Caco-2 (cell line): ENCODE measurements at regions not wholly inside any gene's neighbourhood (a gene's known extent, or its start where the extent isn't known, plus 50 kb on each side); places are given as distances from the start of the nearest gene placed in this dataset.

ENCODE experiments used
- BruUV-seq: library from RNA; stranded (reverse); fragments of 400-500 nt; replicated peaks from 2 replicates; lab custom pipeline; 2021; lab: Mats Ljungman, UMichigan
- CTCF ChIA-PET: fragments of 300-600 bp; sonication (Branson Sonifier 250); formaldehyde crosslinking; loops from one replicate; lab custom pipeline; 2022; ENCODE audit warnings: antibody characterized with exemption; lab: Charles Lee
- POLR2A ChIA-PET: fragments of 300-600 bp; sonication (Branson Sonifier 250); formaldehyde crosslinking; loops from one replicate; lab custom pipeline; 2022; ENCODE audit warnings: antibody characterized with exemption; lab: Charles Lee
- DNase-seq, 2 experiments: peaks; one replicate each; pipeline versions ENCODE4 v3.0.0 to v3.0.0-alpha.2; 2020 to 2022
- H3K27me3 ChIP-seq: replicated peaks from 2 replicates; pipeline ENCODE4 v1.6.0; 2011; ENCODE audit warnings: low read length; ENCODE audit not compliant: control insufficient read depth, insufficient read depth
- H3K36me3 ChIP-seq: 2 replicates; pipeline ENCODE4 v1.5.1; 2011; ENCODE audit warnings: low read length; ENCODE audit not compliant: control insufficient read depth, insufficient read depth
- H3K4me1 ChIP-seq: fragments of 250-450 bp; sonication (Bioruptor Pico); 2 replicates; pipeline ENCODE4 v1.5.1; 2020; ENCODE audit warnings: mild to moderate bottlenecking
- H3K4me3 ChIP-seq: 2 replicates; pipeline ENCODE4 v1.5.1; 2011; ENCODE audit warnings: low read depth, mild to moderate bottlenecking, control low read depth, low read length
- H3K9me3 ChIP-seq: fragments of 250-450 bp; sonication (Bioruptor Pico); 2 replicates; pipeline ENCODE4 v1.5.1; 2020; ENCODE audit warnings: mild to moderate bottlenecking, moderate library complexity
- H3K27ac Mint-ChIP-seq: one replicate; pipeline ENCODE4 v1.8.0; 2022; ENCODE audit warnings: mixed read lengths; ENCODE audit not compliant: unreplicated experiment
- H3K27me3 Mint-ChIP-seq: one replicate; pipeline ENCODE4 v1.8.0; 2022; ENCODE audit warnings: mixed read lengths; ENCODE audit not compliant: insufficient read depth, unreplicated experiment
- H3K36me3 Mint-ChIP-seq: one replicate; pipeline ENCODE4 v1.8.0; 2022; ENCODE audit warnings: mild to moderate bottlenecking, mixed read lengths; ENCODE audit not compliant: insufficient read depth, unreplicated experiment
- H3K4me1 Mint-ChIP-seq: one replicate; pipeline ENCODE4 v1.8.0; 2022; ENCODE audit warnings: low read depth, mixed read lengths; ENCODE audit not compliant: unreplicated experiment
- H3K4me3 Mint-ChIP-seq: one replicate; pipeline ENCODE4 v1.8.0; 2022; ENCODE audit warnings: mild to moderate bottlenecking, moderate library complexity, mixed read lengths; ENCODE audit not compliant: unreplicated experiment
- H3K9me3 Mint-ChIP-seq: one replicate; pipeline ENCODE4 v1.8.0; 2022; ENCODE audit warnings: mixed read lengths; ENCODE audit not compliant: unreplicated experiment
- intact Hi-C: fragments of 100-400 bp; cut with micrococcal nuclease; formaldehyde crosslinking; loops from one replicate; pipeline ENCODE4 v1.10.0; 2022; ENCODE audit not compliant: unreplicated experiment
- TF ChIP-seq, protein P1 (sequence below), 2 experiments: fragments of 200-600 bp in 1 of 2; IDR thresholded peaks; 1 replicate in 1 of 2; 2 replicates in 1 of 2; pipeline versions ENCODE4 v1.5.1 to v1.8.0; 2011 to 2022; ENCODE audit warnings: antibody characterized with exemption in 1 of 2, control low read depth in 1 of 2, inconsistent platforms in 1 of 2, low read depth in 1 of 2, low read length in 1 of 2, mild to moderate bottlenecking in 1 of 2, moderate library complexity in 1 of 2; ENCODE audit not compliant: insufficient read depth in 1 of 2, severe bottlenecking in 1 of 2, unreplicated experiment in 1 of 2

DNA sequence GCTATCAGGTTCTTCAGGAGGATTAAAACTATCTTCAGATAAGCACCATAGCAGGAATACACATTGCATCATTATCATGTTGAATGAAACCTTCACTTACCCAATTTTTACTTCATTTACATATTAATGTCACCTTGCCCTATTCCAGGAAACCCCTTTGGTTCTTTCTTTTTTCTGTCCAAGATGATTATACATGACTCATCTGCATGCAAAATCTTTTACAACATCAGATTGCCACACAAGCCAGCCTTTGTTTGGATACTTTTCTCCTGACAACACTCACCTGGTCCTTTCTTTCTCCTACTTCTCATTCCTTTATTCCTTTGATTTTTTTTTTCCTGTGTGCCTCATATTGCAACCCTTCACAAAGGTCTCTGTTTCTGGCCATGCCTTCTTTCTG lies 200.5 kb upstream of the POU3F2 start:
- CTCF ChIA-PET = no interaction called here
- Histone ChIP-seq H3K4me1 (no peaks in the 10 kb centered on the region), H3K27me3 (no peaks in the 10 kb centered on the region), H3K9me3 (no peaks in the 10 kb centered on the region), H3K4me3 (no peak overlapping the region), H3K36me3 (no peaks in the 10 kb centered on the region)
- TF ChIP-seq, protein P1, sequence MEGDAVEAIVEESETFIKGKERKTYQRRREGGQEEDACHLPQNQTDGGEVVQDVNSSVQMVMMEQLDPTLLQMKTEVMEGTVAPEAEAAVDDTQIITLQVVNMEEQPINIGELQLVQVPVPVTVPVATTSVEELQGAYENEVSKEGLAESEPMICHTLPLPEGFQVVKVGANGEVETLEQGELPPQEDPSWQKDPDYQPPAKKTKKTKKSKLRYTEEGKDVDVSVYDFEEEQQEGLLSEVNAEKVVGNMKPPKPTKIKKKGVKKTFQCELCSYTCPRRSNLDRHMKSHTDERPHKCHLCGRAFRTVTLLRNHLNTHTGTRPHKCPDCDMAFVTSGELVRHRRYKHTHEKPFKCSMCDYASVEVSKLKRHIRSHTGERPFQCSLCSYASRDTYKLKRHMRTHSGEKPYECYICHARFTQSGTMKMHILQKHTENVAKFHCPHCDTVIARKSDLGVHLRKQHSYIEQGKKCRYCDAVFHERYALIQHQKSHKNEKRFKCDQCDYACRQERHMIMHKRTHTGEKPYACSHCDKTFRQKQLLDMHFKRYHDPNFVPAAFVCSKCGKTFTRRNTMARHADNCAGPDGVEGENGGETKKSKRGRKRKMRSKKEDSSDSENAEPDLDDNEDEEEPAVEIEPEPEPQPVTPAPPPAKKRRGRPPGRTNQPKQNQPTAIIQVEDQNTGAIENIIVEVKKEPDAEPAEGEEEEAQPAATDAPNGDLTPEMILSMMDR (IDR thresholded peaks at IDR 0.05; ENCODE audit: insufficient read depth in 1 of 2, low read depth in 1 of 2, low read length in 1 of 2, severe bottlenecking in 1 of 2, unreplicated experiment in 1 of 2) = no peak
- intact Hi-C loops = no loop called here
- no peak overlapping the region for H3K4me3 Mint-ChIP-seq
- peaks cover 11% of the 10 kb centered on the region for H3K27me3 Mint-ChIP-seq
- H3K36me3 Mint-ChIP-seq = no peaks in the 10 kb centered on the region
- BruUV-seq = no TSS peak
- H3K4me1 Mint-ChIP-seq = no peaks in the 10 kb centered on the region
- H3K27ac Mint-ChIP-seq = no peak overlapping the region
- POLR2A ChIA-PET = no interaction called here
- no peaks in the 10 kb centered on the region for H3K9me3 Mint-ChIP-seq
- DNase-seq = no peak

DNA sequence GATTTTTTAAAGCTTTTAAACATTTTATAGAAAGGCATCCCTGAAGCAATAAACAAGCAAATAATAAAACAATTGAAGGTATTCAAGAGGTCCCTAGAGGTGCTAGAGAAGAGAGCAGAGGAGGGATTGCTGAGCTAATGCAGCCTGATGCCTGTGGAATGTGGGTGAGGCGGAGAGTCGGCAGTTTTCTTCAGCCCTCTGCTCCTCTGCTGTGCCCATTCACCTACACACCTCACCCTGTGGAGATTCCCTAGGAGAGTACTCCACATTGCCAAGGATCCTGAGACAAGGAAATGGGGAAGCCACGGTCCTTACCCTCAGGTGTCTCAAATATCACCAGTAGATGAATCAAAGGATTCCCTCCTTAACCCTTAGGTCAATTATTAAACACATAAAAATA lies 199.8 kb upstream of the POU3F2 start:
- BruUV-seq = no TSS peak
- no peak overlapping the region for H3K27ac Mint-ChIP-seq
- peaks cover 10% of the 10 kb centered on the region for H3K27me3 Mint-ChIP-seq
- Histone ChIP-seq H3K27me3 (no peaks in the 10 kb centered on the region), H3K9me3 (no peaks in the 10 kb centered on the region), H3K4me3 (no peak overlapping the region), H3K36me3 (no peaks in the 10 kb centered on the region), H3K4me1 (no peaks in the 10 kb centered on the region)
- H3K4me1 Mint-ChIP-seq = no peaks in the 10 kb centered on the region
- TF ChIP-seq, protein P1 (IDR thresholded peaks at IDR 0.05; ENCODE audit: insufficient read depth in 1 of 2, low read depth in 1 of 2, low read length in 1 of 2, severe bottlenecking in 1 of 2, unreplicated experiment in 1 of 2) = no peak
- DNase-seq = no peak
- intact Hi-C loops = no loop called here
- CTCF ChIA-PET = no interaction called here
- POLR2A ChIA-PET = no interaction called here
- H3K9me3 Mint-ChIP-seq = no peaks in the 10 kb centered on the region
- H3K36me3 Mint-ChIP-seq = no peaks in the 10 kb centered on the region
- H3K4me3 Mint-ChIP-seq = no peak overlapping the region

DNA sequence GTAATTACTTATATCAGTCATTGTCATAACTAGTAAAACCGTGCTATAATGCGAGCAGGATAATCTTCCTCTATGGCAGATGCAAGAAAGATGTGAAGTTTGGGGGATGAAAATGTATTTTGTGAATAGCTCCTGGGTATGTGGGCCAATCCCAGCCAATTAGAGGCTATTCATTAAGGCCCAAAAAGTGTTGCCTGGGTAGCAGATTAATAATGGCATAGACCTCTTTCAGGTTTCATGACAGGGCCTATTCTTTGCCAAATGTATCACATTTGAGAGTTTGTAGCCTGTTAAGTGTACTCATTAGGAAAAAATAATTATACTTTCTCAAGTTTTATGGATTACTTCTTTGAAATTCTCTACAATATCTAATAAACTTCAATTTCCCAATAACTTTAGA lies 199.2 kb upstream of the POU3F2 start:
- Mint-ChIP-seq H3K4me3 (no peak overlapping the region), H3K9me3 (no peaks in the 10 kb centered on the region), H3K27ac (no peak overlapping the region), H3K4me1 (no peaks in the 10 kb centered on the region), H3K27me3 (peaks cover 8% of the 10 kb centered on the region), H3K36me3 (no peaks in the 10 kb centered on the region)
- Histone ChIP-seq H3K4me3 (no peak overlapping the region), H3K9me3 (no peaks in the 10 kb centered on the region), H3K4me1 (no peaks in the 10 kb centered on the region), H3K27me3 (no peaks in the 10 kb centered on the region), H3K36me3 (no peaks in the 10 kb centered on the region)
- TF ChIP-seq, protein P1 (IDR thresholded peaks at IDR 0.05; ENCODE audit: insufficient read depth in 1 of 2, low read depth in 1 of 2, low read length in 1 of 2, severe bottlenecking in 1 of 2, unreplicated experiment in 1 of 2) = no peak
- DNase-seq = no peak
- no TSS peak for BruUV-seq
- intact Hi-C loops = no loop called here
- ChIA-PET POLR2A (no interaction called here), CTCF (no interaction called here)
